CD14-positive monocyte (primary cell): ENCODE measurements at regions not wholly inside any gene's neighbourhood (a gene's known extent, or its start where the extent isn't known, plus 50 kb on each side); places are given as distances from the start of the nearest gene placed in this dataset.

Experiments used
- DNase-seq, 3 donors: peaks; one replicate each; pipeline ENCODE4 v3.0.0-alpha.2; 2011 to 2022
- H2AFZ ChIP-seq: 2 replicates; pipeline ENCODE4 v1.6.0; 2012; ENCODE audit warnings: mild to moderate bottlenecking, low read depth, low read length, inconsistent platforms; ENCODE audit not compliant: insufficient read depth, poor library complexity, severe bottlenecking
- H3K27ac ChIP-seq, 2 donors: 1 replicate in 1 of 2; 2 replicates in 1 of 2; pipeline ENCODE4 v1.5.1; 2012 to 2013; ENCODE audit warnings: low read length in 2 of 2, control low read depth in 1 of 2, inconsistent platforms in 1 of 2, low read depth in 1 of 2, mild to moderate bottlenecking in 1 of 2
- H3K27me3 ChIP-seq, 2 donors: one replicate each; pipeline versions ENCODE4 v1.6.0 to v1.6.1; 2011 to 2013; ENCODE audit warnings: low read length in 2 of 2; ENCODE audit not compliant: control insufficient read depth in 2 of 2, insufficient read depth in 2 of 2
- H3K36me3 ChIP-seq, 2 donors: replicated peaks in 1 of 2; 1 replicate in 1 of 2; 2 replicates in 1 of 2; pipeline versions ENCODE4 v1.5.1 to v1.6.1; 2012 to 2013; ENCODE audit warnings: low read length in 2 of 2, control low read depth in 1 of 2, inconsistent platforms in 1 of 2, mild to moderate bottlenecking in 1 of 2; ENCODE audit not compliant: insufficient read depth in 2 of 2, control insufficient read depth in 1 of 2
- H3K4me1 ChIP-seq, 2 donors: 1 replicate in 1 of 2; 2 replicates in 1 of 2; pipeline versions ENCODE4 v1.5.1 to v1.6.1; 2012 to 2013; ENCODE audit warnings: low read length in 2 of 2, control low read depth in 1 of 2, inconsistent platforms in 1 of 2, mild to moderate bottlenecking in 1 of 2, moderate library complexity in 1 of 2; ENCODE audit not compliant: insufficient read depth in 2 of 2, control insufficient read depth in 1 of 2
- H3K4me2 ChIP-seq: replicated peaks from 2 replicates; pipeline ENCODE3; 2012; ENCODE audit warnings: low read length, moderate library complexity, mild to moderate bottlenecking; ENCODE audit not compliant: poor library complexity, severe bottlenecking; ENCODE audit errors: extremely low read depth
- H3K4me3 ChIP-seq, 3 experiments: fragments of 200-600 bp in 1 of 3; sonication (generic) in 1 of 3; replicated peaks in 1 of 3; 1 replicate in 2 of 3; 2 replicates in 1 of 3; pipeline ENCODE4 v1.5.1; 2011 to 2013; ENCODE audit warnings: low read length in 3 of 3, mild to moderate bottlenecking in 3 of 3, control low read depth in 2 of 3, low read depth in 2 of 3, inconsistent platforms in 1 of 3, moderate library complexity in 1 of 3
- H3K79me2 ChIP-seq: 2 replicates; pipeline ENCODE4 v1.6.0; 2012; ENCODE audit warnings: mild to moderate bottlenecking, control low read depth, inconsistent platforms, low read length, moderate library complexity; ENCODE audit not compliant: insufficient read depth
- H3K9ac ChIP-seq: 2 replicates; pipeline ENCODE4 v1.6.0; 2017; ENCODE audit warnings: low read length, mild to moderate bottlenecking; ENCODE audit not compliant: insufficient read depth, poor library complexity, severe bottlenecking
- H3K9me3 ChIP-seq, 2 donors: replicated peaks in 1 of 2; 1 replicate in 1 of 2; 2 replicates in 1 of 2; pipeline versions ENCODE4 v1.5.1 to v1.6.1; 2012 to 2013; ENCODE audit warnings: low read length in 2 of 2, control low read depth in 1 of 2; ENCODE audit not compliant: control insufficient read depth in 1 of 2, insufficient read depth in 1 of 2
- H4K20me1 ChIP-seq: 2 replicates; pipeline ENCODE4 v1.6.0; 2012; ENCODE audit warnings: mild to moderate bottlenecking, low read length, control low read depth, moderate library complexity; ENCODE audit not compliant: insufficient read depth
- H3K27ac Mint-ChIP-seq, 7 donors: one replicate each; pipeline ENCODE4 v1.8.0; 2020; ENCODE audit warnings: mild to moderate bottlenecking in 7 of 7, mixed read lengths in 7 of 7, moderate library complexity in 6 of 7, inconsistent platforms in 2 of 7
- H3K27me3 Mint-ChIP-seq, 3 donors: one replicate each; pipeline ENCODE4 v1.8.0; 2021 to 2022; ENCODE audit warnings: low read depth in 3 of 3, mild to moderate bottlenecking in 3 of 3, mixed read lengths in 3 of 3, moderate library complexity in 3 of 3, inconsistent platforms in 1 of 3
- H3K36me3 Mint-ChIP-seq, 2 donors: one replicate each; pipeline ENCODE4 v1.8.0; 2020; ENCODE audit warnings: mixed read lengths in 2 of 2, inconsistent platforms in 1 of 2, mild to moderate bottlenecking in 1 of 2
- H3K4me1 Mint-ChIP-seq: one replicate; pipeline ENCODE4 v1.8.0; 2020; ENCODE audit warnings: mild to moderate bottlenecking, mixed read lengths
- H3K4me3 Mint-ChIP-seq, 2 donors: one replicate each; pipeline ENCODE4 v1.8.0; 2020; ENCODE audit warnings: mild to moderate bottlenecking in 2 of 2, mixed read lengths in 2 of 2, moderate library complexity in 1 of 2
- H3K9me3 Mint-ChIP-seq, 7 donors: one replicate each; pipeline ENCODE4 v1.8.0; 2020 to 2022; ENCODE audit warnings: mixed read lengths in 7 of 7, mild to moderate bottlenecking in 6 of 7, moderate library complexity in 6 of 7, inconsistent platforms in 2 of 7
- CTCF ChIP-seq: fragments of 200-600 bp; IDR thresholded peaks from one replicate; pipeline ENCODE4 v1.8.0; 2022; ENCODE audit warnings: antibody characterized with exemption, mild to moderate bottlenecking
- WGBS: methylation state at CpG from one replicate; pipeline ENCODE4 v1.1.5; 2013; ENCODE audit warnings: missing lambda C conversion rate; ENCODE audit not compliant: insufficient coverage; 5-methylcytosine and 5-hydroxymethylcytosine counted together
- intact Hi-C, 2 donors: fragments of 100-400 bp; cut with micrococcal nuclease; formaldehyde crosslinking; loops; one replicate each; pipeline versions ENCODE4 v1.15.0 to v1.15.1; 2023

GRCh38 chr15:66873856-66874255, 171.8 kb downstream of the SMAD6 start:
- no peak for TF ChIP-seq CTCF
- H3K4me1 Mint-ChIP-seq, result no peaks in the 10 kb centered on the region
- H3K79me2 ChIP-seq, result no peaks in the 10 kb centered on the region
- H3K4me2 ChIP-seq, result no peak overlapping the region
- H3K27me3 Mint-ChIP-seq, result peaks cover 4 to 12% (median 8%) of the 10 kb centered on the region in 3 donors
- no peak overlapping the region for H3K4me3 ChIP-seq
- H3K9me3 ChIP-seq, result no peaks in the 10 kb centered on the region
- DNase-seq, result no peak
- H3K9ac ChIP-seq, result no peak overlapping the region
- H3K36me3 ChIP-seq, result no peaks in the 10 kb centered on the region
- no peaks in the 10 kb centered on the region for H4K20me1 ChIP-seq
- H3K4me3 Mint-ChIP-seq, result no peak overlapping the region
- no peaks in the 10 kb centered on the region for H3K4me1 ChIP-seq
- H3K27me3 ChIP-seq, result no peaks in the 10 kb centered on the region
- H3K9me3 Mint-ChIP-seq, result peaks cover 0 to 4% (median 0%) of the 10 kb centered on the region in 7 donors
- H2AFZ ChIP-seq, result no peak overlapping the region
- 100% methylated on average over 2 of the region's 6 CpGs for WGBS
- intact Hi-C loops, result no loop called here
- no peak overlapping the region for H3K27ac Mint-ChIP-seq
- H3K27ac ChIP-seq, result no peak overlapping the region
- H3K36me3 Mint-ChIP-seq, result no peaks in the 10 kb centered on the region

GRCh38 chr15:66875588-66876420, 173.8 kb downstream of the SMAD6 start:
- no peaks in the 10 kb centered on the region for H3K79me2 ChIP-seq
- H3K36me3 Mint-ChIP-seq, result no peaks in the 10 kb centered on the region
- no peaks in the 10 kb centered on the region for H3K9me3 Mint-ChIP-seq
- H3K4me1 Mint-ChIP-seq, result no peaks in the 10 kb centered on the region
- H3K27me3 ChIP-seq, result no peaks in the 10 kb centered on the region
- no peak overlapping the region for H2AFZ ChIP-seq
- H3K27ac ChIP-seq, result no peak overlapping the region
- H3K27me3 Mint-ChIP-seq, result peaks cover 4 to 8% (median 8%) of the 10 kb centered on the region in 3 donors
- H3K36me3 ChIP-seq, result no peaks in the 10 kb centered on the region
- 95% methylated on average over 17 of the region's 17 CpGs for WGBS
- DNase-seq, result no peak
- H3K9me3 ChIP-seq, result no peaks in the 10 kb centered on the region
- H3K4me2 ChIP-seq, result no peak overlapping the region
- H3K4me3 Mint-ChIP-seq, result no peak overlapping the region
- H3K27ac Mint-ChIP-seq, result no peak overlapping the region
- no peak overlapping the region for H3K4me3 ChIP-seq
- H3K4me1 ChIP-seq, result no peaks in the 10 kb centered on the region
- no peak overlapping the region for H3K9ac ChIP-seq
- intact Hi-C loops, result no loop called here
- no peak for TF ChIP-seq CTCF
- H4K20me1 ChIP-seq, result no peaks in the 10 kb centered on the region
